Common myeloid progenitor, CD34-positive (primary cell): ENCODE measurements at regions not wholly inside any gene's neighbourhood (a gene's known extent, or its start where the extent isn't known, plus 50 kb on each side); places are given as distances from the start of the nearest gene placed in this dataset.

Source experiments
- CTCF ChIA-PET: fragments of 350-600 bp; sonication (Branson Sonifier 250); formaldehyde crosslinking; loops from one replicate; lab custom pipeline; 2021; ENCODE audit warnings: antibody characterized with exemption; lab: Charles Lee
- POLR2A ChIA-PET: fragments of 350-600 bp; sonication (Branson Sonifier 250); formaldehyde crosslinking; loops from one replicate; lab custom pipeline; 2021; ENCODE audit warnings: antibody characterized with exemption; lab: Charles Lee
- DNase-seq, 3 donors: peaks; one replicate each; pipeline versions ENCODE4 v3.0.0 to v3.0.0-alpha.2; 2013
- H3K27ac ChIP-seq, 2 experiments: 1 replicate in 1 of 2; 2 replicates in 1 of 2; pipeline ENCODE4 v1.7.0; 2013; ENCODE audit warnings: inconsistent platforms in 2 of 2, low read length in 2 of 2, mild to moderate bottlenecking in 2 of 2, low read depth in 1 of 2, moderate library complexity in 1 of 2; ENCODE audit not compliant: severe bottlenecking in 2 of 2, insufficient read depth in 1 of 2, poor library complexity in 1 of 2
- H3K27me3 ChIP-seq, 5 experiments: replicated peaks in 2 of 5; 1 replicate in 3 of 5; 2 replicates in 2 of 5; pipeline versions ENCODE4 v1.6.1 to v1.7.0; 2013; ENCODE audit warnings: low read length in 4 of 5, mild to moderate bottlenecking in 2 of 5, moderate library complexity in 2 of 5, inconsistent platforms in 1 of 5; ENCODE audit not compliant: insufficient read depth in 5 of 5, control insufficient read depth in 4 of 5
- H3K36me3 ChIP-seq, 4 experiments: 1 replicate in 2 of 4; 2 replicates in 2 of 4; pipeline versions ENCODE4 v1.6.1 to v1.7.0; 2013; ENCODE audit warnings: low read length in 3 of 4, control low read depth in 1 of 4, mild to moderate bottlenecking in 1 of 4; ENCODE audit not compliant: control insufficient read depth in 4 of 4, insufficient read depth in 4 of 4
- H3K4me1 ChIP-seq, 4 experiments: 1 replicate in 3 of 4; 2 replicates in 1 of 4; pipeline versions ENCODE4 v1.6.1 to v1.7.1; 2013; ENCODE audit warnings: low read length in 3 of 4, mild to moderate bottlenecking in 3 of 4, control low read depth in 1 of 4, inconsistent platforms in 1 of 4, moderate library complexity in 1 of 4; ENCODE audit not compliant: control insufficient read depth in 4 of 4, insufficient read depth in 4 of 4; ENCODE audit errors: control extremely low read depth in 1 of 4
- H3K4me3 ChIP-seq, 7 experiments: 1 replicate in 4 of 7; 2 replicates in 3 of 7; pipeline versions ENCODE4 v1.5.1 to v1.7.0; 2013; ENCODE audit warnings: mild to moderate bottlenecking in 7 of 7, low read length in 6 of 7, moderate library complexity in 6 of 7, inconsistent platforms in 2 of 7, low read depth in 2 of 7, control low read depth in 1 of 7; ENCODE audit not compliant: insufficient read depth in 4 of 7, control insufficient read depth in 1 of 7; ENCODE audit errors: extremely low read depth in 1 of 7
- H3K9me3 ChIP-seq, 5 experiments: 1 replicate in 4 of 5; 2 replicates in 1 of 5; pipeline versions ENCODE4 v1.6.1 to v1.7.1; 2013; ENCODE audit warnings: low read length in 4 of 5, mild to moderate bottlenecking in 2 of 5, inconsistent platforms in 1 of 5, low read depth in 1 of 5, moderate library complexity in 1 of 5; ENCODE audit not compliant: control insufficient read depth in 4 of 5, insufficient read depth in 2 of 5; ENCODE audit errors: control extremely low read depth in 1 of 5
- WGBS: methylation state at CpG from one replicate; pipeline ENCODE4 v1.1.5; 2013; ENCODE audit not compliant: insufficient coverage; 5-methylcytosine and 5-hydroxymethylcytosine counted together

DNA sequence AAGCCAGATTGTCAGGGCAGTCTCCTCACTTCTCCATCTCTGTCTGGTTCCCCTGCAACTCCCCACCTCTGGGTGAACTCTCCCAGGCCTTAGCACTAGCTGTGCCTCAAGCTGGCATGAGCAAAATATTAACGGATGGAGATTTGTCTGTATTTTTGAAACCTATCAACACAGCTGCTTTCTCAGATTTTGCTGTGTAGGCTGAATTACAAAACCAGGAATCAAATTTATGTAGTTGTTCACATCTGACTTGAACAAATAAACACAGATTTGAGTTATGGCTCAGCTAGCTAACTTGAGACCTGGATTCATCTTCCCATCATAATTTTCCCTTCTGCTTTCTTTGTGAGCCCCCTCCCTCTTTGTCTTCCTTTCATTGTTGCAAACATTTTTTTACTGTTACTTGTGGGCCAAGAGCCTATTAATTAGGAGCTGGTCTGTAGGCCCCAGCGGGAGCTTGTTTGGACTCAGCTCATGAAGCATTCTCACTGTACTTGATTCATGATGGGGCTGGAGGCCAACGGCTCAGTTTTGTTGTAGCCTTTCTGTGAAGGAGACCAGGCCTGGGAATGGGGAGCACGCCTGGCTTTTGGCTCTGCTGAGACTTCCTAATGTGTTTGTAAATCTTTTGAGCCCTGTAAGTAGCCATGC lies 164.1 kb upstream of the GATA6 start:
- Histone ChIP-seq H3K4me1 (no peaks in the 10 kb centered on the region), H3K27me3 (no peaks in the 10 kb centered on the region), H3K4me3 (no peak overlapping the region), H3K27ac (no peak overlapping the region), H3K36me3 (no peaks in the 10 kb centered on the region), H3K9me3 (peaks cover 0 to 4% (median 0%) of the 10 kb centered on the region in 5 experiments)
- 88% methylated on average over 4 of the region's 4 CpGs for WGBS
- DNase-seq, result no peak
- CTCF ChIA-PET, result no interaction called here
- POLR2A ChIA-PET, result no interaction called here

DNA sequence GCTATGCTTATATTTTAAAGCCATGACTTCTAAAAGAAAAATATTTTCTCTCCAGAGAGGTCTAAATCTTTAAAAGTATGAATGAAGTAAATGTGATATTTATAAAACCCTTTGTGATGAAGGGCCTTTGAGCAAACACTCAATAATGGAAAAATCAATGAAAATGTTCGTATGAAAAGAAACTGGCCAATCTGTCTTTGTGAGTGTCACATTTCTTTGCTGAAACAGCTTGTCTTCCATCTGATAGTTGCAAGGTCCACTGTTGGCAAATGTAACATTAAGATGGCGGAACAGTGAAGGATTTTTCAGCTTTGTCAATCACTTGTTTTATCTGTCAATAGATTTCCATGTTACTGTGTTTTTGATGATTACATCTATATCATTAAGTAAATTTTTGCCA lies 162.9 kb upstream of the GATA6 start:
- no peak overlapping the region for H3K27ac ChIP-seq
- DNase-seq, result no peak
- ChIA-PET CTCF (no interaction called here), POLR2A (no interaction called here)
- no peak overlapping the region for H3K4me3 ChIP-seq
- no peaks in the 10 kb centered on the region for H3K4me1 ChIP-seq
- H3K36me3 ChIP-seq, result no peaks in the 10 kb centered on the region
- WGBS, result 100% methylated on average over 1 of the region's 2 CpGs
- H3K27me3 ChIP-seq, result no peaks in the 10 kb centered on the region
- H3K9me3 ChIP-seq, result peaks cover 0 to 4% (median 0%) of the 10 kb centered on the region in 5 experiments

DNA sequence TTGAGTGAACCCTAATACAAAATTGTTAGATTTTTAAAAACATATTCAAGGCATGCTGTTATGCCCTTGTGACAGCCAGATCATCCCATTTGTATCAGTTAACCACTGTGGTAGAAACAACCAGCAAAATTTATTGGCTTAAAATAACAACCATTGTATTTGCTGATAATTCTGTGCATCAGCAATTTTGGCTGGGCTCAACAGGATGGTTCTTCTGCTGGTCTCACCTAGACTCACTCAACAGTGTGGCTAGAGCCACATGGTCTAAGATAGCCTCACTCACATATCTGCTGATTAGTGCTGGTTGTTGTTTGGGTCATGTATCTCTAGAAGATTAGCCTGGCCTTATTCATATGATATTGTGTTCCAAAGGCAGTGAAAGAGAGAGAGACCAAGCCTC lies 160.1 kb upstream of the GATA6 start:
- no peak for DNase-seq
- CTCF ChIA-PET, result no interaction called here
- H3K27me3 ChIP-seq, result no peaks in the 10 kb centered on the region
- no peak overlapping the region for H3K27ac ChIP-seq
- POLR2A ChIA-PET, result no interaction called here
- H3K4me3 ChIP-seq, result no peak overlapping the region
- H3K36me3 ChIP-seq, result no peaks in the 10 kb centered on the region
- H3K4me1 ChIP-seq, result no peaks in the 10 kb centered on the region
- H3K9me3 ChIP-seq, result peaks cover 1 to 8% (median 4%) of the 10 kb centered on the region in 5 experiments

DNA sequence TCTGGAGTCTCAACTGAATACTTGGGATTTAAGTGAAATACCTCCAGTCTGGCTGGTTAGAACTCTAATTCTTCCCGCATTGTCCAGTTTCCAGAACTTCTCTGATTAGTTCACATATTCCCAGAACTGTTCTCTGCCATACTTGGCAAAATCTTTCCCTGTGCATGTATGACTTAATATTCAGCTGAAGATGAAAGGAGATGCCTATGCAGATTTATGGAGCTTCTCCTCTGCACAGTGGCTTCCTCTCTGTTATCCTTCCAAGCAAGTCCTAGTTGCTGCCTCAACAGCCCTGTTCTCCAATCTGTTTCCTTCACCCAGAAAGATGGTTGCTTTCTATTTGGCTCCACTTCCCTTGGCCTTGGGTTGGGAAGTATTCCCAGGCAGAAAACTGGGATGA lies 155.4 kb upstream of the GATA6 start:
- Histone ChIP-seq H3K36me3 (no peaks in the 10 kb centered on the region), H3K27ac (no peak overlapping the region), H3K9me3 (peaks cover 2 to 7% (median 4%) of the 10 kb centered on the region in 5 experiments), H3K4me1 (no peaks in the 10 kb centered on the region), H3K27me3 (no peaks in the 10 kb centered on the region), H3K4me3 (no peak overlapping the region)
- ChIA-PET POLR2A (interaction anchor here (0.6 kb wide), 1 partner anchor 103 kb away, joined by 7 read pairs; no protein-coding TSS in a partner anchor), CTCF (no interaction called here)
- DNase-seq, result no peak
- WGBS, result 100% methylated on average over 1 of the region's 1 CpG

DNA sequence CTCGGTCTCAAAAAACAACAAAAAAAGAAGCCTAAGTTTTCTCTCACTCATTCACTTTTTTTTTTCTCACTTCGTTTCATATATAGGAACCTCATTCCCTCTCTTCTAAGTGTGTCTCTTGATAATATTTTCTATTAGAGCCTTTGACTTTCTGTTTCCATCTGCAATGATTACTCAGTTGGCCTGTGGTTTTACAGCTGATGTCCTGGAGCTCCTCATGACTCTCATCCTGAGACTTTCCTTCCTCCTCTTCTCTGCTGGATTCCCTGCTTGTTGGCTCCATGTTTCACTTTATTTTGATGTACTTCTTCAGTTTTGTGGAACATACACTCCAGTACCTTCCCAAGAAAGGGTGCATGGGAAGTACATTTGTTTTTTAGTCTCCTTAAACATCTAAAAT lies 154.2 kb upstream of the GATA6 start:
- no peak overlapping the region for H3K4me3 ChIP-seq

DNA sequence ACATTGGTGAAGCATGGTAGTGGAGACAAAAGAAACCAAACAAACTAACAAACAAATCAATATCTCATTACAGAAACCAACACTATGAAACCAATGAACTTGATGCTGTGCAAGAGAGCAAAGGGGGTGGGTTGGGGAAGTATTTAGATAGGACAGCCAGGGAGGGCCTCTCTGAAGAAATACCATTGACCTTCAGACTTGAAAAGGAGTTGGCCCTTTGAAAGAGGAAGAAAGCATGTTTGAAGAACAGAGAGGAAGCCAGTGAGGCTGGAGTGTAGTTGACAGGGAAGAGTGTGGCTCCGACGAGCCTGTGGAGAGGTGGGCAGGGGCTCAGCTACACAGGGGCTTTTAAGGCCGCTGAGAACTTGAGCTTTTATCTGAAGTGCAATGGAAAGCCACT lies 151.0 kb upstream of the GATA6 start:
- WGBS, result 46% methylated on average over 3 of the region's 3 CpGs

More for the DNA sequence above, 154.2 kb upstream of the GATA6 start:
- WGBS, result no CpG with 5 or more reads among the region's 2 CpGs
- ChIA-PET CTCF (no interaction called here), POLR2A (interaction anchor here (0.7 kb wide), 1 partner anchor 726 kb away, joined by 3 read pairs; no protein-coding TSS in a partner anchor)
- Histone ChIP-seq H3K9me3 (peaks cover 2 to 7% (median 3%) of the 10 kb centered on the region in 5 experiments), H3K27me3 (no peaks in the 10 kb centered on the region), H3K4me1 (no peaks in the 10 kb centered on the region), H3K36me3 (no peaks in the 10 kb centered on the region), H3K27ac (no peak overlapping the region)
- no peak for DNase-seq

DNA sequence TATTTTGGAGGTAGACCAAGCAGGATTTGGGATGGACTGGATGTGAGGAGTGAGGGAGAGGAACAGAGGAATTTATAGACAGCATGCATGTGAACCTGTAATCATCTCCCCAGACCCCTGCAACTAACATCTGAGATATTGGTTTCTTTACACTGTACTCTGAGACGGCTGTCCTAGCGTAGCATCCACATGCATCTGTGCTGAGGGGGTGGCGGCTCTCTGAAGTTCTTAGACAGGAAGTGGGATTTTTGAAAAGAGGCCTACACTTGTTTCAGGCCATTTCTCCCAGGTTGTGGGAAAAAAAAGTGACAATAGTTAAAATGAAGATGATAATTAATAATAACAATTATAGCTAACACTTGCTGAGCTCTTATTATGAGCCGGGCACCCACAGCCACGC lies 150.2 kb upstream of the GATA6 start:
- Histone ChIP-seq H3K27ac (no peak overlapping the region), H3K4me1 (no peaks in the 10 kb centered on the region), H3K36me3 (no peaks in the 10 kb centered on the region), H3K9me3 (peaks cover 0 to 1% (median 0%) of the 10 kb centered on the region in 5 experiments), H3K4me3 (no peak overlapping the region), H3K27me3 (no peaks in the 10 kb centered on the region)
- ChIA-PET CTCF (no interaction called here), POLR2A (no interaction called here)
- DNase-seq, result no peak
- WGBS, result 97% methylated on average over 5 of the region's 5 CpGs

More for the DNA sequence above, 151.0 kb upstream of the GATA6 start:
- DNase-seq, result no peak
- ChIA-PET CTCF (no interaction called here), POLR2A (no interaction called here)
- Histone ChIP-seq H3K36me3 (no peaks in the 10 kb centered on the region), H3K27ac (no peak overlapping the region), H3K27me3 (no peaks in the 10 kb centered on the region), H3K4me3 (no peak overlapping the region), H3K4me1 (no peaks in the 10 kb centered on the region), H3K9me3 (peaks cover 0 to 4% (median under 1%) of the 10 kb centered on the region in 5 experiments)
